ENCODE measurements at regions not wholly inside any gene's neighbourhood (a gene's known extent, or its start where the extent isn't known, plus 50 kb on each side); places are given as distances from the start of the nearest gene placed in this dataset.

- DNase-seq (ENCODE audit: low read depth in 1 of 2, low spot score in 2 of 2) (no peak), FAIRE-seq (no peak)
- H2BK120ac ChIP-seq (replicated peaks; ENCODE audit: low read depth, low read length), result no peak overlapping the region
- H2BK5ac ChIP-seq (ENCODE audit: low read depth, low read length), result no peak overlapping the region
- peaks cover 5 to 8% of the 10 kb centered on the region in 2 experiments; a peak in 2 of 4 replicates for H3K9me3 ChIP-seq (ENCODE audit: insufficient read depth in 2 of 2, low read depth in 1 of 2, low read length in 1 of 2)
- no peak overlapping the region for H3K23ac ChIP-seq (ENCODE audit: insufficient read length)
- no peaks in the 10 kb centered on the region for H3K23me2 ChIP-seq (ENCODE audit: low read depth, low read length)
- TF ChIP-seq BRCA1 (IDR thresholded peaks at IDR 0.05; ENCODE audit: low read depth, low read length), result no peak
- H3K9ac ChIP-seq (replicated peaks in 1 of 4; ENCODE audit: extremely low read depth in 1 of 4, low read depth in 3 of 4, low read length in 3 of 4), result no peak overlapping the region
- H2AFZ ChIP-seq (ENCODE audit: low read length), result no peak overlapping the region
- H4K20me1 ChIP-seq (replicated peaks in 1 of 2; ENCODE audit: control insufficient read depth in 1 of 2, insufficient read depth in 2 of 2, low read length in 2 of 2), result no peaks in the 10 kb centered on the region
- no peak overlapping the region for H3K27ac ChIP-seq (ENCODE audit: low read depth, low read length)
- CTCF ChIA-PET (ENCODE audit: partially characterized antibody), result interaction anchor here (0.5 kb wide), 1 partner anchor 564 kb away, joined by 3 read pairs; no protein-coding TSS in a partner anchor
- no peak overlapping the region for H2BK12ac ChIP-seq (ENCODE audit: low read depth, low read length)
- no peaks in the 10 kb centered on the region for H3K79me2 ChIP-seq (ENCODE audit: control insufficient read depth in 1 of 2, insufficient read depth in 2 of 2, low read length in 2 of 2)
- 89% methylated on average over 9 of the region's 9 CpGs; no CpG with 5 or more reads in 1 of the 2 experiments for WGBS, 2 experiments (ENCODE audit: extremely low coverage in 1 of 2, insufficient coverage in 1 of 2, insufficient read length in 1 of 2, insufficient replicate concordance in 2 of 2, low coverage in 1 of 2, low lambda C conversion rate in 2 of 2, missing lambda C conversion rate in 1 of 2)
- no peaks in the 10 kb centered on the region for H3K36me3 ChIP-seq (ENCODE audit: control insufficient read depth in 2 of 4, insufficient read depth in 4 of 4, low read length in 3 of 4)
- no peaks in the 10 kb centered on the region; a peak in 1 of 7 replicates for H3K27me3 ChIP-seq (replicated peaks in 1 of 4; ENCODE audit: control insufficient read depth in 3 of 4, extremely low read depth in 1 of 4, insufficient read depth in 3 of 4, low read length in 3 of 4)
- H3K4me2 ChIP-seq (ENCODE audit: insufficient read depth in 1 of 2, low read depth in 2 of 2, low read length in 2 of 2), result no peak overlapping the region
- H3K79me1 ChIP-seq (ENCODE audit: low read depth, low read length), result no peaks in the 10 kb centered on the region
- 0 out of 2 replicates have a peak overlapping the region, but pooled peaks have one; percentile 73 for H2BK15ac ChIP-seq (ENCODE audit: low read length)
- H4K91ac ChIP-seq (replicated peaks; ENCODE audit: insufficient read length, low read length), result no peak overlapping the region
- H3K4me3 ChIP-seq (ENCODE audit: extremely low read depth in 1 of 4, insufficient read depth in 2 of 4, low read depth in 3 of 4, low read length in 4 of 4), result no peak overlapping the region
- H2AK5ac ChIP-seq (ENCODE audit: low read depth, low read length), result no peak overlapping the region
- no peaks in the 10 kb centered on the region for H3K4me1 ChIP-seq (replicated peaks in 1 of 4; ENCODE audit: control insufficient read depth in 3 of 4, insufficient read depth in 4 of 4, low read length in 3 of 4)
- no peak overlapping the region for H3K56ac ChIP-seq (replicated peaks; ENCODE audit: insufficient read length, low read depth, low read length)
- no peak overlapping the region for H3K4ac ChIP-seq (replicated peaks; ENCODE audit: insufficient read length, low read depth, low read length)
- no peak overlapping the region for H4K5ac ChIP-seq (ENCODE audit: insufficient read length, low read depth, low read length)
- H4K8ac ChIP-seq (ENCODE audit: extremely low read depth, insufficient read depth, low read length), result no peak overlapping the region
- H3K14ac ChIP-seq (ENCODE audit: insufficient read length), result no peak overlapping the region
- no peak overlapping the region for H3K18ac ChIP-seq (ENCODE audit: extremely low read depth, low read length)
- POLR2A ChIA-PET (ENCODE audit: partially characterized antibody), result no interaction called here
- H2BK20ac ChIP-seq (ENCODE audit: low read length), result no peak overlapping the region
Observed at GRCh38 chr22:27252282-27253049, 549.1 kb downstream of the MN1 start.

Data from H1 (cell line).